K562 (cell line): ENCODE measurements at regions not wholly inside any gene's neighbourhood (a gene's known extent, or its start where the extent isn't known, plus 50 kb on each side); places are given as distances from the start of the nearest gene placed in this dataset.

Source experiments
- ATAC-seq: fragments of 200-7000 bp; cut with Tn5 transposase; 3 replicates; pipeline ENCODE4 v1.9.1; 2020; ENCODE audit warnings: moderate library complexity
- BruUV-seq: library from RNA; stranded (reverse); fragments of 400-500 nt; replicated peaks from 2 replicates; lab custom pipeline; 2021; lab: Mats Ljungman, UMichigan
- CTCF ChIA-PET: fragments of 300-600 bp; formaldehyde crosslinking; extraction: SDS; loops from one replicate; lab custom pipeline; 2021; ENCODE audit warnings: low intra/inter-chr PET ratio; lab: Yijun Ruan, JAX
- POLR2A ChIA-PET: fragments of 300-600, 350-650 bp; sonication (Branson Sonifier 250); formaldehyde crosslinking; extraction: SDS; loops from one replicate; lab custom pipeline; 2021; ENCODE audit warnings: antibody characterized with exemption, inconsistent platforms; lab: Yijun Ruan, JAX
- DNase-seq, 4 experiments: peaks; one replicate each; pipeline versions ENCODE4 v3.0.0 to v3.0.0-alpha.2; 2011 to 2018; ENCODE audit warnings: low spot score in 3 of 4, mixed read lengths in 3 of 4; ENCODE audit errors: extremely low read depth in 1 of 4
- FAIRE-seq: peaks from 2 replicates; lab custom pipeline; 2011; peaks lifted over from hg19 to GRCh38; lab: Jason Lieb, UNC
- H2AFZ ChIP-seq: 2 replicates; pipeline ENCODE4 v1.6.0; 2011; ENCODE audit warnings: low read depth, low read length, control low read depth, inconsistent platforms
- H3K27ac ChIP-seq: fragments of 200-600 bp; 3 replicates; pipeline ENCODE4 v1.8.0; 2011; ENCODE audit warnings: low read depth, mild to moderate bottlenecking, control low read depth, inconsistent platforms, low read length, moderate library complexity, mixed read lengths; ENCODE audit errors: extremely low read depth
- H3K27me3 ChIP-seq, 2 experiments: fragments of 300-600 bp in 1 of 2; 2 replicates in 1 of 2; 3 replicates in 1 of 2; pipeline versions ENCODE4 v1.6.0 to v1.8.0; 2011; ENCODE audit warnings: inconsistent platforms in 2 of 2, low read length in 2 of 2, mild to moderate bottlenecking in 1 of 2, mixed read lengths in 1 of 2, moderate library complexity in 1 of 2; ENCODE audit not compliant: control insufficient read depth in 2 of 2, insufficient read depth in 2 of 2
- H3K36me3 ChIP-seq: fragments of 300-600 bp; 3 replicates; pipeline ENCODE4 v1.8.0; 2011; ENCODE audit warnings: mild to moderate bottlenecking, low read length, inconsistent platforms; ENCODE audit not compliant: control insufficient read depth, insufficient read depth
- H3K4me1 ChIP-seq, 2 experiments: fragments of 200-600 bp in 1 of 2; replicated peaks in 1 of 2; 2 replicates in 1 of 2; 3 replicates in 1 of 2; pipeline versions ENCODE4 v1.5.1 to v1.8.0; 2011; ENCODE audit warnings: inconsistent platforms in 2 of 2, low read length in 2 of 2, mild to moderate bottlenecking in 1 of 2, mixed read lengths in 1 of 2, moderate library complexity in 1 of 2; ENCODE audit not compliant: control insufficient read depth in 2 of 2, insufficient read depth in 2 of 2
- H3K4me2 ChIP-seq: 2 replicates; pipeline ENCODE4 v1.6.1; 2011; ENCODE audit warnings: low read length, control low read depth, inconsistent platforms, mixed read lengths; ENCODE audit not compliant: insufficient read depth
- H3K4me3 ChIP-seq: fragments of 200-600 bp; sonication (generic), shearing (Covaris generic); 2 replicates; pipeline ENCODE4 v1.5.1; 2016; ENCODE audit warnings: control low read depth, inconsistent platforms
- H3K79me2 ChIP-seq: fragments of 200-600 bp; 3 replicates; pipeline ENCODE4 v1.8.0; 2011; ENCODE audit warnings: low read length, inconsistent platforms; ENCODE audit not compliant: control insufficient read depth, insufficient read depth
- H3K9ac ChIP-seq, 2 experiments: 2 replicates each; pipeline versions ENCODE4 v1.6.0 to v1.6.1; 2011; ENCODE audit warnings: low read depth in 2 of 2, low read length in 2 of 2, control low read depth in 1 of 2, inconsistent platforms in 1 of 2, mild to moderate bottlenecking in 1 of 2, mixed read lengths in 1 of 2; ENCODE audit not compliant: insufficient read depth in 1 of 2
- H3K9me1 ChIP-seq: one replicate; pipeline ENCODE4 v1.6.0; 2011; ENCODE audit warnings: inconsistent platforms, mild to moderate bottlenecking, low read length, moderate library complexity; ENCODE audit not compliant: control insufficient read depth, insufficient read depth
- H3K9me3 ChIP-seq: replicated peaks from 2 replicates; pipeline ENCODE4 v1.5.1; 2011; ENCODE audit warnings: low read depth, low read length, inconsistent platforms; ENCODE audit not compliant: control insufficient read depth, insufficient read depth
- H4K20me1 ChIP-seq: replicated peaks from 2 replicates; pipeline ENCODE4 v1.6.1; 2011; ENCODE audit warnings: low read length, inconsistent platforms, mixed read lengths; ENCODE audit not compliant: control insufficient read depth, insufficient read depth
- CTCF ChIP-seq, 3 experiments: IDR thresholded peaks in 2 of 3; conservative IDR thresholded peaks in 1 of 3; 2 replicates each; pipeline ENCODE4 v1.5.1; 2011 to 2012; ENCODE audit warnings: low read length in 3 of 3, mild to moderate bottlenecking in 3 of 3, control low read depth in 2 of 3, improper control_type of control experiment in 1 of 3, inconsistent platforms in 1 of 3, low read depth in 1 of 3, mixed read lengths in 1 of 3, moderate library complexity in 1 of 3; ENCODE audit not compliant: insufficient read depth in 2 of 3
- E2F1 ChIP-seq: sonication (generic); formaldehyde crosslinking; IDR thresholded peaks from 2 replicates; pipeline ENCODE4 v1.8.1; 2023; ENCODE audit warnings: mild to moderate bottlenecking, missing genetic modification reagents, moderate library complexity
- RAD21 ChIP-seq, 2 experiments: fragments of 250-450 bp in 1 of 2; fragments of 450-650 bp in 1 of 2; sonication (Bioruptor Pico) in 1 of 2; formaldehyde crosslinking in 1 of 2; IDR thresholded peaks in 1 of 2; conservative IDR thresholded peaks in 1 of 2; 2 replicates each; pipeline versions ENCODE4 v1.4.0 to v1.8.0; 2020 to 2022; ENCODE audit warnings: mild to moderate bottlenecking in 2 of 2, moderate library complexity in 1 of 2
- RUNX1 ChIP-seq: sonication (generic); IDR thresholded peaks from 2 replicates; pipeline ENCODE4 v1.6.1; 2016; ENCODE audit warnings: antibody characterized with exemption, low read depth
- WGBS: fragments of 100-300 bp; shearing (Covaris generic); methylation state at CpG from one replicate; pipeline ENCODE4 v1.1.6; 2016; ENCODE audit warnings: low coverage, mixed read lengths; ENCODE audit not compliant: insufficient coverage; ENCODE audit errors: missing lambda C conversion rate; 5-methylcytosine and 5-hydroxymethylcytosine counted together
- in situ Hi-C: fragments of 300-500 bp; cut with MboI; formaldehyde crosslinking; loops from 4 replicates; pipeline ENCODE4 v1.15.0; 2018; ENCODE audit warnings: inconsistent platforms, mixed read lengths
- intact Hi-C: fragments of 100-400 bp; cut with micrococcal nuclease; formaldehyde crosslinking; loops from 2 replicates; pipeline ENCODE4 v1.14.2; 2022

- ChIA-PET POLR2A (no interaction called here), CTCF (interaction anchor here (1.0 kb wide), 1 partner anchor 102 kb away, joined by 3 read pairs; no protein-coding TSS in a partner anchor)
- no TSS peak for BruUV-seq
- H2AFZ ChIP-seq: no peak overlapping the region
- H3K4me3 ChIP-seq: no peak overlapping the region
- DNase-seq (peak in 2 of 4 experiments; percentile 10 to 26), ATAC-seq (peak; percentile 58; the same call in 1 of the 3 replicates), FAIRE-seq (peak; percentile 76)
- no peak overlapping the region for H3K4me2 ChIP-seq
- no peaks in the 10 kb centered on the region for H3K9me1 ChIP-seq
- TF ChIP-seq CTCF (IDR thresholded peaks at IDR 0.05 in 2 of 3, conservative IDR thresholded peaks at IDR 0.05 in 1 of 3; ENCODE audit: insufficient read depth in 2 of 3, low read depth in 1 of 3, low read length in 3 of 3) (peak; percentile 8 to 51 (median 28); a peak in 3 of 6 replicates), RAD21 (CRISPR knock-in tag; conservative IDR thresholded peaks at IDR 0.05 in 1 of 2, IDR thresholded peaks at IDR 0.05 in 1 of 2) (peak; percentile 13 to 50; a peak in 2 of 4 replicates), RUNX1 (no peak), E2F1 (CRISPR knock-in tag) (no peak)
- H3K9ac ChIP-seq: no peak overlapping the region
- no peaks in the 10 kb centered on the region for H3K9me3 ChIP-seq
- no peaks in the 10 kb centered on the region for H3K27me3 ChIP-seq
- 0% methylated on average over 2 of the region's 2 CpGs for WGBS
- no peaks in the 10 kb centered on the region for H3K79me2 ChIP-seq
- H3K36me3 ChIP-seq: no peaks in the 10 kb centered on the region
- no peaks in the 10 kb centered on the region for H3K4me1 ChIP-seq
- no peak overlapping the region for H3K27ac ChIP-seq
- intact Hi-C loops: loop anchor here (1.0 kb wide), 1 partner anchor 102 kb away; no protein-coding TSS in a partner anchor
- H4K20me1 ChIP-seq: no peaks in the 10 kb centered on the region
- in situ Hi-C loops: no loop called here
These were observed 131.0 kb upstream of the CCNG1 start for GRCh38 chr5:163306421-163306820.
